IPS-NIHi7 (cell line): ENCODE measurements at regions not wholly inside any gene's neighbourhood (a gene's known extent, or its start where the extent isn't known, plus 50 kb on each side); places are given as distances from the start of the nearest gene placed in this dataset.

Experiments
- DNase-seq: peaks from one replicate; pipeline ENCODE4 v3.0.0; 2012; ENCODE audit warnings: mixed read lengths; ENCODE audit errors: extremely low spot score

DNA sequence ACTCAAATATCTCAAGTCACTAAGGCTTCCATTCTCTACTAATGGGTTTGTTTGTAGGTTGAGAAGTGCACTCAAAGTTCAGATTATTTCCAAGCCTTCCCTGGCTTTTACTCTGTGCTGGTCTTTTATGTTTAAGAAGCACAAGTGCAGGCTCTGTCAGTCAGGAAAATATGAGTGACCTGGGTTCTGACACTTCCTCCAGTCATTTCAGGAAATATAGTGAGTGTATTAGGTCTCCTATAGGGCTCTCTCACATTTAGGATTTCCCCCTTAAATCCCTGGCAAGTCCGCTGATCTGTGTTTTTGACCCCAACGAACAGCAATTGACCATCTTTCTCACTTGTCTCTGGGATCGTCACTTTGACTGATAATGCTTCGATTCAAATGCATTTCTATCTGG is 210.2 kb downstream of the ARPP21 start:
- no peak for DNase-seq

DNA sequence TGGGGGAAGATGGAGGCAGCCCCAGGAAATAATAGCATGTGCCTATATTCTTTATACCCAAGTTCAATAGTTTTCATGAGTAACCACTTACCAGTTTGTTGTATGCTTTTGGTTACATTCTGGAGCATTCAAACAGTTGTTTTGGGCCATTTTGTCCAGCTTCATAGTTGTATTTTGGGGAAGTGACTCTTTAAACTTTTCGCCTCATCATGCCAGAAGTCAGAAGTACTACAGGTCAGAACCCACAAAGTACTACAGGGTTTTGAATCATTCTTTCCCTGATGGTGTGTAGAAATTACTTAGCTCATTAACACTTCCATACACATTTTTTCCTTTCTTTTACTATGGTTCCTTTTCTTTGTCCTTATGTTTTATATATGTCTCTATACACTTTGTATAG is 210.6 kb downstream of the ARPP21 start:
- no peak for DNase-seq

DNA sequence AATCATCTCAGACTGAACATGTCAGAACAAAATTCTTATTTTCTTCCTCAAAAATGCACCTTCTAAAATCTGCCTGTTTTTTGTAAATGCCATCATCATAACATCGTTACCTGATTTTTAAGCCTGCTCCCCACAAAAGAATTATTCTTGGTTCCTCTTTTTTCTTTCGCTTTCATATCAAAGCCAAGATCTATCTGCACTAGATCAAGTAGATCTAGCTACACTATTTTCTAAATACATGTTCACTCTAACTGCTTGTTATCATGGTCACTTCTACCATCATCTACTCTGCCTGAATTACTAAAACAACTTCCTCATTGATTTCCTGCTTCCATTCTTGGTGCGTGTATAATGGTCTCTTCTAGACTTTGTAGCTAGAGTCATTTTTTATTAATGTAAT is 217.7 kb downstream of the ARPP21 start:
- DNase-seq, result no peak

DNA sequence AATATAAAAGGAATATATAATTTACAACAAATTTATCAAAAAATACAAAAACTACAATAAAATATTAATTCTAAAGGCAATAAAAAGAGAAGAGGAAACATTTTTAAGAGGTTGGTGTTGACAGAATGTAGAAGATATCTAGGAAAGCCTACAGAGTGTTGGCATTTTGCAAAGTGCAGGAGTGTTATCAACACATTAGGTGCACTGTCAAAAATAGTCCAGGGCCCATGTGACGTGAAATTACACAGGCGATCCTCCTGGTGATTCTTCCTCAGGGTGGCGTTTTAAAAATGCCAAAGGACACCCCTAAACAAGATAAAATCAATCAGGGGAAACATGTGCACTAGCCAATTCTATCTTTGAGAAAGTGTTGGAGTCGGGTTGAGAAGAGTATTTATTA is 222.7 kb downstream of the ARPP21 start:
- no peak for DNase-seq

DNA sequence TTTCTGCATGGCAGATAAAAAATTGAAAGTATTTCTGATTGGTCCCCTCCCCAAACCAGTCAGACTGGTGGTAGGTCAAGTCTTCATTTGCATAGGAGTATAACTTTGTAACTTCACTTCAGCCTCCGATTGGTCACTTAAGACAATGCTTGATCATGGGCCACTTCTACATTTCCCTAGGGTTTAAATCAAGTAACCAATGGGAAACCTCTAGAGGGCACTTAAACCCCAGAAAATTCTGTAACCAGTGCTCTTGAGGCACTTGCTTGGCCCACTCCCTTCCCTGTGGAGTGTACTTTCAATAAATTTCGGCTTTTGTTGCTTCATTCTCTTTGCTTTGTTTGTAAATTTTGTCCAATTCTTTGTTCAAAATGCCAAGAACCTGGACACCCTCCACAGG is 225.5 kb downstream of the ARPP21 start:
- no peak for DNase-seq

DNA sequence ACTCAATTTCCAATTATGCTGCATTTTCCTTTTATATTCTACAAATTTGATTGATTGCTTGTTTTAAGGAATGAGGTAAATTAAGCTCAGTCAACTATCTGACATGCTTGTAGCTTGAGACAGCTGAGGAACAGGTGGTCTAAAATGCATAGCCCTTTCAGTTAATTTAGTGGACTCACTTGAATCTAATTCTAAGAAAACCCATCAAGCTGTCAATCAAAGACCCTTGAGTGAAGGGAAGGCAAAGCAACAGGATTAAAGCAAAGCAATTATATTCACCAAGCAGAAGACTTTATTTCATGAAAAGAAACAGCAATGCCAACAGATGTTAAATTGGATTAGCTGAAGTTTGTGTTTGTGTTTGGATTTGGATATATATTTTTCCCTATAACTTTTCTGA is 228.5 kb downstream of the ARPP21 start:
- DNase-seq, result no peak

DNA sequence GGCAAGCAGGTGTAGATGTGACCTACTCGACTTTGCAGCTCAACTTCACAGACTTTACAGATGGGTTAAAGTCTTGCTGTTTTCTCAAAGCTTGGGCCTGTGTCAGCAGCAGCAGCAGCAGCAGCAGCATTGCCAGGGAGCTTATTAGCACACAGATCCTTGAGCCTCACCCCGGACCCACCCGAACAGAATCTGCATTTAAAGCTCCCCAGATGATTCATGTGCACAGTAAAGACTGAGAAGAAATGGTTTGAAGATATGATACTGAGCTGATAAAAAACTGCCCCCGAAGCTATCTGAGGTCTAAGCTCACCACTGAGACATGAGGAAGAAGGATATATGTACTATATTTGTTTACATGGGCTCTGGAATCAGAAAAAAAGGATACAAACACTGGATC is 231.7 kb downstream of the ARPP21 start:
- no peak for DNase-seq

DNA sequence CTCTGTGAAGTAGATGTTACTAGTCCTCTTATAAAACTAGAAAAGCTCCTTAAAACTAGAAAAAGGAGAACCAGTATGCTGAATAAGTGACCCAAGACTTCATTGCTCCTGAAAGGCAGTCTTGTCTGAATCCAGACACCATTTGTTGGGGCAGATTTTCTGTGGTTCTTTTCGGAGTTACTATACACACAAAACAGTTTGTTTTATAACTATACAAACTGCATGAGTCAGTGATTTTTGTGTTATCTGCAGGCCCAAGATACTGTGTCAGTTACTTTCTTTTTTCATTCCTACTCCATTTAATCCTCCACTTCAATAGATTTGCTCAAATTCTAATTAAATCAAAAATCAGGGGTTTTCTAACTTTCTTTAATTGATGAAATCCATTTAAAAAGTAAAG is 244.6 kb downstream of the ARPP21 start:
- DNase-seq, result no peak

DNA sequence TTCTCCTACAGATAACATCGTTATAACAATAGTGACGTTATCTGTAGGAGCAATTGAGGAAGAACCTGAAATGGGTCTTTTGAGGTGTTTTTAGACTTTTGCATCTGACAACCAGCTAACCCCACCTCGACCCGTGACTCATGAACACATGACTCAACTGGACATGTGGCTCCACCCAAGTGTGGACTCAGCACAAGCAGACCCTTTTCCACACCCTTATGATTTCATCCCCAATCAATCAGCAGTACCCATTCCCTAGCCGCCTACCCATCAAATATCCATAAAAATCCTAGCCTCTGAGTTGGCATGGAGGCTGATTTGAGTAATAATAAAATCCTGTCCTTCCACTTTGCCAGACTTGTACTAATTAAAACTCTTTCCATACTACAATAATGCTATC is 255.4 kb downstream of the ARPP21 start:
- no peak for DNase-seq

DNA sequence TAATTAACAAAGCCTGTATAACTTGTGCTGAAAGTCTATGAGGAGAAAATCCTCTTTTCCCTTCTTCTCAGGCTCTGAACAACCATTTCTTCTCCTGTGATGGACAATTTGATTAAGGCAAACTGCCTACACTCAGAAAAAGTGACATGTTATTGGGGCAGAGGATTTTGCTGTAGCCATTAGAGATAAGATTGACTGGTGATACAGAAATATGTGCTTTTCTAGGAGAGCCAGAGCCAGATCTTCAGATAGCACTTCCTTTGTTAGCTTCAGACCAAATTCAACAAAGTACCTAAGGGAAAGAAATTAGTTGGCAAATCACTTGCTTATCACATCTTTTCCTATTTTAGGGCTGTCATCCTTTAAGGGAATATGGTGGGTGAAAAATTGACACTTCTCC is 259.9 kb downstream of the ARPP21 start:
- DNase-seq, result no peak

DNA sequence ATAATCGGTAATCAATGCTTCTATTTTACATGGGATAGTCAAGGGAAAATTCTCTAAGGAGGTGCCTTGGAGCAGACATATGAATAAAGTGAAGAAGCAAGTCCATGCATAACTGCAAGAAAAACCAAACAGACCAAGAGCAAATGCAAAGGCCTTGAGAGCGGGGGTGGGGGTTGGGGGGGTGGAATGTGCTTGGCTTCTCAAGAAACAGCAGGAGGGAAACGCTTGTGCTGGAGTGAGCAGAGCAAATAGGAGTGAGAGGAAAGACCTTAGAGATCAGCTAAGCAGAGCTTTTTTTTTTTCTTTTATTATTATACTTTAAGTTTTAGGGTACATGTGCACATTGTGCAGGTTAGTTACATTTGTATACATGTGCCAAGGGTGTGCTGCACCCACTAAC is 260.8 kb downstream of the ARPP21 start:
- DNase-seq, result no peak

DNA sequence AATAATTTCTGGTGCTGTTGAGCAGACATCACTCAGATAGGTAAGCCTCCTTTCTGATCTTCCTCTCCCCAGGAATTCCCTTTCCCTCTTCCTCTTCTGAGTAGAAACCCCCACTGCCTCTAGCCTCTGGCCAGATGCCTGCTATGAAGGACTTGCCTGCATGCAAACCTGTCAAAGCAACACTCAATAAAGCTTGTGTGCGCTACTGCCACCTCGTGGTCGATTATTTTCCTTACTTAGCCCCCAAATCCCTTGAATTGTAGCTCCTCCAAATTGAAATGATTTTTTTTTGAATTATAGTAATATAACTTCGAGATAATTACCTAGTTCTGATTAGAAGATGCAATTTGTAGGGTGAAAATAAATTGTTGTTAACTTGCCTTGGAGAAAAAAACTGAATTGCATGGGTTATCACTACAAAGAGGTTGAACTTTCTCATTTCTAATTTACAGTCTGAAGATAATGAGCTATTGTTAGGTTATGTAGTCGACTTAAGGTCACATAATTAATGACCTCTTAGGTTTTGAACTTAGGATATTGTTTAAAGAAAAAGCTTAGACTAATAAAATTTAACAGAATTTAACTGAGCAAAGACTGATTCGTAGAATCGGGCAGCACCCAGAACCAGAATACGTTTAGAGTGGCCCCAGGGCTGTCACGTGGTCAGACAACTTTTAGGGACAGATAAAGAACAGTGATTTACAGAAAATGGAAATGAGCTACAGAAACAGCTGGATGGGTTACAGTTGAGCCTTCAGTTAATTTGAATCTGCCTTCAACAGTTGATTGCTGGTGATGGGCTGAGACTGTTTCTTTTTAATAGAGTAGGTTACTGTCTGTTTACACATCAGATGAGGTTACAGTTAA is 269.3 kb downstream of the ARPP21 start:
- peak; percentile 60 for DNase-seq

DNA sequence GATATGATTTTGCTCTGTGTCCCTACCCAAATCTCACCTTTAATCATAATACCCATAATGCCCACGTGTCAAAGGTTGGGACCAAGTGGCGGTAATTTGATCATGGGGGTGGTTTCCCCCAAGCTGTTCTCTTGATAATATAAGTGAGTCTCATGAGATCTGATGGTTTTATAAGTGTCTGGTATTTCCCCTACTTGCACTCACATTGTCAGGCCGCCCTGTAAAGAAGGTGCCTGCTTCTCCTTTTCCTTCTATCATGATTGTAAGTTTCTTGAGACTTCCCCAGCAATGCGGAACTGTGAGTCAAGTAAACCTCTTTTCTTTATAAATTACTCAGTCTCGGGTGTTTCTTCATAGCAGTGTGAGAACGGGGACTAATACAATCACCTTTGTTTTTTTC is 279.8 kb downstream of the ARPP21 start:
- no peak for DNase-seq

DNA sequence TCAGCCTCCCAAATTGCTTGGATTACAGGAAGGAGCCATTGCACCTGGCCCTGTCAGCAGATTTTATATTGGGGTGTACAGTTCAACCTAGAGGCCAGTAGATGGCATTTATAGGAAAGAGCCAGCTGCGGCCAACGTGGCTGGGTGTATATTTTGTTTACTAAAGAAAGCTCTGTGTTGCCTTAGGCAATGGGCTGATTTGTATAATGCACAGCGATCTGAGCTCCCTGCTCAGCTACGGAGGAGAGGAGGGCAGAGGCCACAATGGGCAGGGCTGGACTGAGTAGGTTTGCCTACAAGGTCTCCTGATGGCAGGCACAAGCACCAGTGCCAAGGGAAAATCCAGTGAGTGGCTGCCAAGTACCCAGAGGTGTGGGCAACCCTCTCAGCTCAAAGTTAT is 282.4 kb downstream of the ARPP21 start:
- DNase-seq, result no peak

DNA sequence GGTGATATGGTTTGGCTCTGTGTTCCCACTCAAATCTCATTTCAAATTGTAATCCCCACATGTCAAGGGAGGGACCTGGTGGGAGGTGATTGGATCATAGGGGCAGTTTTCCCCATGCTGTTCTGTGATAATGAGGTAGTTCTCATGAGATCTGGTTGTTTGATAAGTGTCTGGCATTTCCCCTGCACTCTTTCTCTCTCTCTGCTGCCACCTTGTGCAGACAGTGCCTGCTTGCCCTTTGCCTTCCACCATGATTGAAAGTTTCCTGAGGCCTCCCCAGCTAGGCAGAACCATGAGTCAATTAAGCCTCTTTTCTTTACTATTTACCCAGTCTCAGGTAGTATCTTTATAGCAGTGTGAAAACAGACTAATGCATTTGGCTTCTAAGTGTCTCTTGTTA is 284.7 kb downstream of the ARPP21 start:
- peak; percentile 12 for DNase-seq

DNA sequence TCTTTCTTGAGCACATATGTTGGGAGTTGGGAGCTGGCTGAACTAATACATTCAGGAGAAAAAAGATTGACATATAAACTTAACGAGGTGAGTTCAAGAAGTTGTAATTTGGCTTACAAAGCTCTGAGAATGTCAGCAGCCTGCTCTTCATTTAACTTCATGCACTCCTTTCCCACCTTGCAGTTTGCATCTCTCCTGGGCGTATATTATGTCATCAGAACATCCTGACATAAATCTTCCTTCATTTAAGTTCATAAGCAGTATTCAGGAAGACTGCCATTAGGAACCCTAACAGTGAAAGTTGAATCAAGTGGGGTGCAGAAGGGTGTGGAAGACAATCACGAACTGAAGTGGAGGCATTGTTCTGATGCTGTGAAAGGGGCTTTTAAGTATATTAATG is 288.1 kb downstream of the ARPP21 start:
- DNase-seq, result no peak

DNA sequence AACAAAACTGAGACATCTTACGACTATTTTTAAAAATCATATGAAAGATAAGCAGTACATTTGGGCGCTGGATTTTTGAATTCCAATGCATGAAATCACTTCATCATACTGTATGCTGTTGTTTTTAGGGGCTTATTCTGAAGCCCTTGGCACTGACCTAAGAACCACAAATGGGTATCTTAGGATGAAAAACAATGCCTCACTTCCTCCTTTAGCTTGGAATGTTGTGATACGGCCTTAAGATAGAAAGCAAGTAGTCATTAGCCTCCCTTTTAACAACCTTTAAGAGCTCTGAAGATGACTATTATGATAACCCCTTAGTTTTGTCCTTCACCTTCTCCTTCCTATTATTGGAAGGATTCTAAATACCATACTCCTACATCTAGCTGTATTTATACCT is 289.8 kb downstream of the ARPP21 start:
- no peak for DNase-seq

DNA sequence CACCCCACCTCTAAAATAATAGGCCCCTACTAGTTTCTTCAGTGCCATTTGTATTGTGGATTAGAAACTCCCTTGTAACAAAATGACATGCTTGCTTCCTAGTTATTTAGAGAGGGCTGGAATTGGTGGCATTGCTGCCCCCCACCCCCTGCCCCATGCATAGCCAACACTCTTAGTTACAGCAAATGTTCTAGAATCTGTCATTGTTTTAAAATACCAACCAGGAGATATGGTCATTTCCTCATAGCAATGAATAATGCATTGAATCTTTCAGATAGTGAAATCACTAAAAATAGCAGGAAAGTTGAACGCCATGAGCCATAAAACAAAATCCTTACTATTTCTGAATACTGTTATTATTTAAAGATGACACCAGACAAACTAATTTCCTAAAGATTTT is 292.5 kb downstream of the ARPP21 start:
- DNase-seq, result no peak

DNA sequence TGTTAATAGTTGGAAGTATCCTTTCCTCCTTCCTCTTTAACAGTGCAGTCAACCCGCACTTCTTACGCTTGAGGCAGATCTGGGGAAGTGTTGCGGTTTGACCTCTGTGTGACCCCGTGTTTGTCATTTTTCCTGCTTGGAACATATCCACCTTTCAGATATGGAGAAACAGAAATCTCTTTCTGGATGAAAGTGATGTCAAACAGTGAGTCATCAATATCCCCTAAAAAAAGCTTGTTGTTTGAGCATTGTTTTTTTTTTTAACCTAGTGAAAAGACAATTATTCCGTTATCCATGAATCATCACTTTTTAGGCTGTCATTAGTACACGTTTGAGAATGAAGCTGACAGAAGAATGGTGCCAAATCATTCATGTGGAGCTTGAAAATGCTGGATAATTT is 293.7 kb downstream of the ARPP21 start:
- no peak for DNase-seq

DNA sequence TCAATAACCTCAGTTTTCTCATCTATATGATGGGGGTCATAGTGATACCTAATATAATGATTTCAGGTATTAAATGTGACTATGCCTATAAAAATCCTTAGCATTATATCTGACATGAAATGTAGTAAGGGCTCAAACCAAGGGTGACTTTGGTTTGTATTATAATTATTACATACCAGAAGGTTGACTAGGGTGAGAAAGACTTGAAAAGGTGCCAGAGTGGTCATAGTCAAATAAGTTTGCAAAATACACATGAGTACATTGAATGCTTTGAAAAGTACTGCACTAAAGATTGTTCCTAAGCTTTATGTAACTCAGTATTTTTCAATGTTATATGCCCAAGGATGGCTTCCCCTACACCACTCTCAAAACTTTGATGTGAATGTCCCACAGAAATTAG is 297.2 kb downstream of the ARPP21 start:
- no peak for DNase-seq

DNA sequence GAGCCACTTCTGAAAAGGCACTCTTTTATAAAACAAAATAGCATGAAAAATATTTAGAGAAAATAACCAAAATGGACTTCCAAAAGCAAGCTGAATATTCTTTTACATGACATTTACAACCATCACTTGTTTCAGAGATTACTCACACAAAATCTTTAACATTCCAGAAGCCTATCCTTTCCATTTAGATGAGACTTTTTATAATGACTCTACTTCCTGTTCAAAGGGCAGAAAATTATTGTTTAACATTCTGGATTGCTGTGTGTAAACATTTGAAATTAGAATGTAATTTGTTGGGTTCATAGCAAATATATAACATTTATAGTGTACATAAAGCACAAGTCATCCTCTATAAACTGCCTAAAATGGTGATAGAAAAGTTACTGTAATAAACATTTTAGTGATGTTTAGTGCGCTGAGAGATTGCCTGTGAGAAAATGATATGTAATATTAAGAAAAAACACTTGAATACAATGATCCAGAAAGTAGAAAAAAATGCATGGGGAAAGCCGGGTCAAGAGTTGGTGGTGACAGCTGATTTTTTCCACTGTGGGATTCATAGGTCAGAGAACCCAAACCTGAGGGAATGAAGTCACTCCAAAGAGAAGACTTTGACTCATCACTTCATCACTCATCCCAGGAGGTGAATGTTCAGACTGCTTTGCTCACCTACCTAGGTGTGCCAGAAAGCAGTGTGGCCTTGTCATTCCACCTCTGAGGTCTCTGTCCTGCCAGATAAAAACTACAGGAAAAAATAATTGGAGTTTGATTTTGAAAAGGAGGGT is 305.8 kb downstream of the ARPP21 start:
- DNase-seq, result no peak

DNA sequence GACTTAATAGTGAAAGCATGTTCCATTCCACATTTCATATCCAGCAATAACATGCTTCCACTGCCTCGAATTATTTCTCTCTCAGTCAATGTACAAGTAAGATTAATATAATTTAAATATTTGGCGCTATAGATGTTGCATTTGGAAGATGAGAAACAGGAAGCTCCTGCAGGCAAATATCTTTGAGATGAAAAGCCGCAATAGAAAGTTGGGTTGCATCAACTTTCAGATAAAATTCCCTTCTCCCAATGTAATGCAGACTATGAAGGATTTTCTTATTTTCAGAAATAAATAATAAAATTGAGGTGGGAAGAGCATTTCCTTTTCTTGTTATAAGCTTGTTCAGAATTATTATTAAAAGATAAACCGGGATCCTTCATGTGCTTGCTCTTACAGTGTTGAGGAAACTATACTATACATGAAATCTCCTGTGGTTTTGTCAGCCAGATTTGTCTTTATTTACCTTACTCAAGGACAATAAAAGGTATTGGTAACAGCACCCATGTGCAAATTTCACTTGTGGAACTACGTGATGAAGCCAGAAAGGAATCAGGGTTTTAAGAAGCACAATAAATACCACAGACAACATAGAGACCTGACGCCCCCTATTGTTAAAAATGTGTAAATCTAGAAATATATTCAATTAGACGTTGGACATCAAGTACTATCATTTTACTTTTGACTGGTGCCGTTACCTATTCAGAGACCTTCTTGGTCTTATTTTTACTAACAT is 307.0 kb downstream of the ARPP21 start:
- DNase-seq, result peak; percentile 8
